ENCODE measurements at regions not wholly inside any gene's neighbourhood (a gene's known extent, or its start where the extent isn't known, plus 50 kb on each side); places are given as distances from the start of the nearest gene placed in this dataset.

GRCh38 chr1:104726917-104727316 lies 977.2 kb downstream of the AMY1C start:
- Histone ChIP-seq H3K9me3 (no peaks in the 10 kb centered on the region), H3K36me3 (no peaks in the 10 kb centered on the region), H3K27ac (no peak overlapping the region), H3K4me3 (no peak overlapping the region), H3K27me3 (no peaks in the 10 kb centered on the region), H3K4me1 (no peaks in the 10 kb centered on the region)
- no peak for ATAC-seq
- no peak for DNase-seq
- TF ChIP-seq CTCF (IDR thresholded peaks at IDR 0.05), result no peak
- intact Hi-C loops (cut with DNase I), result no loop called here

GRCh38 chr1:104733866-104734265 lies 984.2 kb downstream of the AMY1C start:
- Histone ChIP-seq H3K27ac (no peak overlapping the region), H3K4me1 (no peaks in the 10 kb centered on the region), H3K9me3 (no peaks in the 10 kb centered on the region), H3K4me3 (no peak overlapping the region), H3K27me3 (no peaks in the 10 kb centered on the region), H3K36me3 (no peaks in the 10 kb centered on the region)
- TF ChIP-seq CTCF (IDR thresholded peaks at IDR 0.05), result no peak
- peak; percentile 10 for ATAC-seq
- DNase-seq, result no peak
- intact Hi-C loops (cut with DNase I), result no loop called here

GRCh38 chr1:104745875-104746274 lies 996.2 kb downstream of the AMY1C start:
- H3K9me3 ChIP-seq, result no peaks in the 10 kb centered on the region
- TF ChIP-seq CTCF (IDR thresholded peaks at IDR 0.05), result no peak
- no peaks in the 10 kb centered on the region for H3K4me1 ChIP-seq
- H3K27ac ChIP-seq, result no peak overlapping the region
- no peak for DNase-seq
- no peak overlapping the region for H3K4me3 ChIP-seq
- intact Hi-C loops (cut with DNase I), result no loop called here
- no peaks in the 10 kb centered on the region for H3K36me3 ChIP-seq
- no peak for ATAC-seq
- H3K27me3 ChIP-seq, result no peaks in the 10 kb centered on the region

GRCh38 chr1:104746994-104747393 lies 997.3 kb downstream of the AMY1C start:
- Histone ChIP-seq H3K9me3 (no peaks in the 10 kb centered on the region), H3K27me3 (no peaks in the 10 kb centered on the region), H3K4me1 (no peaks in the 10 kb centered on the region), H3K4me3 (no peak overlapping the region), H3K36me3 (no peaks in the 10 kb centered on the region), H3K27ac (no peak overlapping the region)
- no peak for ATAC-seq
- intact Hi-C loops (cut with DNase I), result no loop called here
- TF ChIP-seq CTCF (IDR thresholded peaks at IDR 0.05), result no peak
- DNase-seq, result no peak

GRCh38 chr1:104760017-104760416 lies 1010.3 kb downstream of the AMY1C start:
- Histone ChIP-seq H3K4me3 (no peak overlapping the region), H3K9me3 (no peaks in the 10 kb centered on the region), H3K27me3 (no peaks in the 10 kb centered on the region), H3K4me1 (no peaks in the 10 kb centered on the region), H3K27ac (no peak overlapping the region), H3K36me3 (no peaks in the 10 kb centered on the region)
- no peak for TF ChIP-seq CTCF (IDR thresholded peaks at IDR 0.05)
- ATAC-seq (no peak), DNase-seq (no peak)
- intact Hi-C loops (cut with DNase I), result no loop called here

GRCh38 chr1:104761961-104762570 lies 1012.4 kb downstream of the AMY1C start:
- no peak overlapping the region for H3K27ac ChIP-seq
- no peaks in the 10 kb centered on the region for H3K4me1 ChIP-seq
- no peaks in the 10 kb centered on the region for H3K36me3 ChIP-seq
- H3K4me3 ChIP-seq, result no peak overlapping the region
- DNase-seq (no peak), ATAC-seq (no peak)
- H3K27me3 ChIP-seq, result no peaks in the 10 kb centered on the region
- no peaks in the 10 kb centered on the region for H3K9me3 ChIP-seq
- no peak for TF ChIP-seq CTCF (IDR thresholded peaks at IDR 0.05)
- intact Hi-C loops (cut with DNase I), result no loop called here

Measured in upper lobe of right lung (tissue), 1 donor.